AG04450 (cell line): ENCODE measurements at regions not wholly inside any gene's neighbourhood (a gene's known extent, or its start where the extent isn't known, plus 50 kb on each side); places are given as distances from the start of the nearest gene placed in this dataset.

ENCODE experiments used
- CTCF ChIA-PET: fragments of 300-600, 350-600 bp; formaldehyde crosslinking; extraction: SDS; loops from one replicate; lab custom pipeline; 2022; ENCODE audit warnings: antibody characterized with exemption, inconsistent platforms; lab: Charles Lee
- POLR2A ChIA-PET: fragments of 350-600 bp; formaldehyde crosslinking; extraction: SDS; loops from one replicate; lab custom pipeline; 2021; ENCODE audit warnings: antibody characterized with exemption, inconsistent platforms; lab: Yijun Ruan, JAX
- DNase-seq: peaks from one replicate; pipeline ENCODE4 v3.0.0-alpha.2; 2011; ENCODE audit warnings: low read depth, low spot score
- H3K27ac ChIP-seq: one replicate; pipeline ENCODE4 v1.5.1; 2012; ENCODE audit warnings: low read depth, low read length, control low read depth
- H3K27me3 ChIP-seq: one replicate; pipeline ENCODE4 v1.6.0; 2012; ENCODE audit warnings: low read length; ENCODE audit not compliant: control insufficient read depth, insufficient read depth
- H3K4me3 ChIP-seq: 2 replicates; pipeline ENCODE4 v1.5.1; 2011; ENCODE audit warnings: mild to moderate bottlenecking, low read depth, low read length, control low read depth
- H3K9me3 ChIP-seq: 2 replicates; pipeline ENCODE4 v1.5.1; 2012; ENCODE audit warnings: low read length; ENCODE audit not compliant: control insufficient read depth, insufficient read depth
- CTCF ChIP-seq: IDR thresholded peaks from 2 replicates; pipeline ENCODE4 v1.5.1; 2011; ENCODE audit warnings: low read depth, low read length, control low read depth, inconsistent platforms

- Histone ChIP-seq H3K9me3 (peaks cover 11% of the 10 kb centered on the region), H3K4me3 (no peak overlapping the region), H3K27ac (no peak overlapping the region), H3K27me3 (no peaks in the 10 kb centered on the region)
- ChIA-PET POLR2A (no interaction called here), CTCF (no interaction called here)
- TF ChIP-seq CTCF: no peak
- no peak for DNase-seq
These were observed 741.1 kb upstream of the B3GALT2 start for GRCh38 chr1:193927550-193927949.

- ChIA-PET CTCF (no interaction called here), POLR2A (no interaction called here)
- H3K27ac ChIP-seq: no peak overlapping the region
- peaks cover 11% of the 10 kb centered on the region for H3K9me3 ChIP-seq
- TF ChIP-seq CTCF: no peak
- H3K4me3 ChIP-seq: no peak overlapping the region
- no peak for DNase-seq
- no peaks in the 10 kb centered on the region for H3K27me3 ChIP-seq
These were observed 740.5 kb upstream of the B3GALT2 start for GRCh38 chr1:193926956-193927355.

- Histone ChIP-seq H3K4me3 (no peak overlapping the region), H3K9me3 (0 out of 2 replicates have a peak, but pooled peaks cover 2% of the 10 kb centered on the region), H3K27me3 (no peaks in the 10 kb centered on the region), H3K27ac (no peak overlapping the region)
- POLR2A ChIA-PET: no interaction called here
- CTCF ChIA-PET: no interaction called here
- DNase-seq: no peak
- TF ChIP-seq CTCF: no peak
These were observed 733.4 kb upstream of the B3GALT2 start for GRCh38 chr1:193919827-193920226.

GRCh38 chr1:193916452-193916851 lies 730.0 kb upstream of the B3GALT2 start:
- 0 out of 2 replicates have a peak, but pooled peaks cover 2% of the 10 kb centered on the region for H3K9me3 ChIP-seq
- H3K27ac ChIP-seq: no peak overlapping the region
- H3K4me3 ChIP-seq: no peak overlapping the region
- ChIA-PET POLR2A (no interaction called here), CTCF (no interaction called here)
- no peaks in the 10 kb centered on the region for H3K27me3 ChIP-seq
- no peak for DNase-seq
- TF ChIP-seq CTCF: no peak

GRCh38 chr1:193914871-193915270 lies 728.5 kb upstream of the B3GALT2 start:
- POLR2A ChIA-PET: no interaction called here
- no peak for TF ChIP-seq CTCF
- Histone ChIP-seq H3K27me3 (no peaks in the 10 kb centered on the region), H3K27ac (no peak overlapping the region), H3K4me3 (no peak overlapping the region), H3K9me3 (0 out of 2 replicates have a peak, but pooled peaks cover 2% of the 10 kb centered on the region)
- no peak for DNase-seq
- CTCF ChIA-PET: interaction anchor here (0.6 kb wide), 1 partner anchor 436 kb away, joined by 4 read pairs; no protein-coding TSS in a partner anchor
